ENCODE measurements at regions not wholly inside any gene's neighbourhood (a gene's known extent, or its start where the extent isn't known, plus 50 kb on each side); places are given as distances from the start of the nearest gene placed in this dataset.

DNA sequence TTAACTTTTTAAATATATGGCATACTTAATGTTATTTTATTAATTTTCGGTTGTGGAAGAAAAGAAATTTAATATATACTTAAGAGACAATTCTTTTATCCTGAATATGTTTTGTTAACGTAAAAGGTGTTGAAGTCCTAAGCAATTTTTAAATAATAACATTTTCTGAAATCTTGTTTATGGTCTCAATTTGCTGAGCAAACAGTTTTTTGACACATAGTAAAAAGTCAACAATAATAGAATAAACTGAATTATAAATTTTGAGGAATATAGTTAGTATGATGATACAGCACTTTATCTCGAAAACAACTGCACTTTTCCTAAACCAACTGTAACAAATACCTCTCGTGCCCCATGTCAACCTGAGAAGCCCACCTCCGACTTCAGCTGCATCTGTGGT, 229.8 kb upstream of the TARS1 start:
- no peak for DNase-seq (ENCODE audit: low spot score)

GRCh38 chr5:33212439-33212838, 228.3 kb upstream of the TARS1 start:
- DNase-seq (ENCODE audit: low spot score): no peak

GRCh38 chr5:33212900-33213299, 227.9 kb upstream of the TARS1 start:
- DNase-seq (ENCODE audit: low spot score): no peak

- peak; percentile 62 for DNase-seq (ENCODE audit: low spot score)
Measured at GRCh38 chr5:33223563-33224284, 217.0 kb upstream of the TARS1 start.

- no peak for DNase-seq (ENCODE audit: low spot score)
Measured at GRCh38 chr5:33224285-33224961, 216.3 kb upstream of the TARS1 start.

- no peak for DNase-seq (ENCODE audit: low spot score)
Measured at GRCh38 chr5:33227247-33227646, 213.5 kb upstream of the TARS1 start.

- DNase-seq (ENCODE audit: low spot score): no peak
Measured at GRCh38 chr5:33227746-33228145, 213.0 kb upstream of the TARS1 start.

DNA sequence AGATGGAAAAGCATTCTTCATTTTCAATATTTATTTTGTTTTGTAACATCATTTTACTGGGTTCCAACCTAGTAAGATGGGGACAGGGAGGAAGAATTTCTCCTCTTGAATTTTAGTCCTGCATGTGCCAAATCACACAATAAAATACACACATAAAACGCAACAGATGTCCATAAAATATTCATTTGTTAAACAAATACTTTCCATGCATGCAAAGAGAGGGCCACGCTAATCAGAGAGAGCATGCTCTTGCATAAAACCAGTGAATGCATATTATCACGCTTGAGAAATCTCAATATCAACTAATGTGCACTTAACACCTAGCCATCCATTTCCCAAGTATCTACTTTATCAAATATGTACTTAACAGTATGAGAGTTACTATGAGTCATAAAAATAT, 212.6 kb upstream of the TARS1 start:
- DNase-seq (ENCODE audit: low spot score): no peak

GRCh38 chr5:33229216-33229615, 211.5 kb upstream of the TARS1 start:
- DNase-seq (ENCODE audit: low spot score): no peak

DNA sequence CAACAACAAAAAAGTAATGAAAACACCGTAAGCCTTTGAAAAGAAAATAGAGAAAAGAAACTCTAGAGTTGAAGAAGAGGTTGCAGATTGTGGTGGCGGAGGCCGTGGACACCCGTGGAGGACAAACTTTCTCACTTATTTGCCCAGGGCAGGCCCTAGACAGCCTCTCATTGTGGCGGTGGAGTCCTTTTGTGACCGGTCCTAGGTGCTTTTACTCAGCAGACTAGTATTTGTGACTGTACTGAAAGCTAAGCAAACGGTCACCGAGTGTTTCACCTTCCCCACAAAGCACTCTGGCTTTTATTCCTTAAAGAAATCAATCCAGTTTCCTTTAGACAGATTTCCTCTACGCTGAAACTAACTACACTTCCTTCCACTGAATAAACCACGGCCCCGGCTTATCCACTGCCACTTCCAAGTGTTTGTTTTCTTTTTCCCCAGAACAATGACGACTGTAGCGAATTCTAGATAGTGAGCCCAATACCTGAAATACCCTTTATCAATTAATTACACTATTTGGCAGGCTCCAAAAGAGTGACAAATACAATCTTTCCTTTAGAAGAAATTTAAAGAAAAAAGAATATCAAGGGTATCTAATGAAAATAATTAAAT, 210.2 kb upstream of the TARS1 start:
- no peak for DNase-seq (ENCODE audit: low spot score)

GRCh38 chr5:33231214-33231710, 209.5 kb upstream of the TARS1 start:
- peak; percentile 27 for DNase-seq (ENCODE audit: low spot score)

- peak; percentile 56 for DNase-seq (ENCODE audit: low spot score)
Measured at GRCh38 chr5:33231935-33232334, 208.8 kb upstream of the TARS1 start.

DNA sequence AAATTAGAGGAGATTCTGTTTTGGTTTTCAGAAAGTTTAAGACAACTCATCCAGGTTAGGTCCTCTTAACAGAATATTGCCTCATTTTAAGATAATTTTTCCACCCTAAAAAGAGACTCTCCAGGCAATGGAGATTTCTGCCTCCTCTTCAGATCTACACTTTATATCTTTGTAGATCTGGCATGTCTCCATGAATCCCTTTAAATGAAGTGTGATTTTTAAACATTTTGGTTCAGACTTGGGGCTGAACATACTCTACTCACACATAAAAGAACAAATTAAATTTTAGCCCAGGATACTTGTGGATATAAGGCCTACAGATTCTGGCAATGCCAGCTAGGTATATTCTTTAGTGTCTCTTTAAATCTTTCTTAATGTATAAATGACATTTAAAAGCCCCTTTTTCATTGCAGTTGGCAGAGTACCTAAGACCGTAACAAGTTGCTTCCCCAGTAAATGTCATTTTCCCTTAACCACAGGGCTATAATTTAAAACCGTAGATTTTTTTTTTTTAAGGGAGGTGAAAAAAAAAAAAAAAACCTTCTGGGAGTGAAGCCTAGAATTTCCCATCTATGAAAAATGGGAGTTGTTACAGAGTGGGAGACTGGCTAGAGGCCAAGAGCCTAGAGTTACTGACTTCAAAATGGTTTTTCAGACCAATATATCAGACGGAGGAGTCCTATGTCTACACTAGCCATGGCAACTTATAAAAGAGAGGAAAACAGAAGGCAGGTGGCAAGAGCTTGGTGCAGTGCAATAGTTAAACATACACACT, 207.8 kb upstream of the TARS1 start:
- no peak for DNase-seq (ENCODE audit: low spot score)

GRCh38 chr5:33235304-33235703, 205.5 kb upstream of the TARS1 start:
- DNase-seq (ENCODE audit: low spot score): no peak

GRCh38 chr5:33235824-33236223, 204.9 kb upstream of the TARS1 start:
- no peak for DNase-seq (ENCODE audit: low spot score)

GRCh38 chr5:33237471-33237870, 203.3 kb upstream of the TARS1 start:
- DNase-seq (ENCODE audit: low spot score): no peak

GRCh38 chr5:33238826-33239695, 201.7 kb upstream of the TARS1 start:
- DNase-seq (ENCODE audit: low spot score): no peak

DNA sequence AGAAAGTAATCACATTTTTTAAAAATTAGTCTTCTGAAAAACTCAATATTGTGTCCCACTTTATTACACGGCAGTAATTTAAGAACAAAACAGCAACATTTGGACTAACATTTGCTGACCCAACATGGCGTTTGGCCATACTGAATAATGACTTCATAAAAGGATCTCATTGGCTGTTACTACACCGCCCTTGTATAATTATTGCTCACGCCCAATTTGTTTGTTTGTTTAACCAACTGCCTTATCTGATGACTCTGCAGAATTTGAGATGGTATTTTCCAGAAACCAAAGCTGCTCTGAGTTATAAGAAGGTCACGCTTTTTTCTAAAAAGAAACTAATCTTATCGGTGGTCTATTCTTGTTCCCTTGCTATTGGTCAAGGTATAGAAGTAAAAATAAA, 200.2 kb upstream of the TARS1 start:
- no peak for DNase-seq (ENCODE audit: low spot score)

DNA sequence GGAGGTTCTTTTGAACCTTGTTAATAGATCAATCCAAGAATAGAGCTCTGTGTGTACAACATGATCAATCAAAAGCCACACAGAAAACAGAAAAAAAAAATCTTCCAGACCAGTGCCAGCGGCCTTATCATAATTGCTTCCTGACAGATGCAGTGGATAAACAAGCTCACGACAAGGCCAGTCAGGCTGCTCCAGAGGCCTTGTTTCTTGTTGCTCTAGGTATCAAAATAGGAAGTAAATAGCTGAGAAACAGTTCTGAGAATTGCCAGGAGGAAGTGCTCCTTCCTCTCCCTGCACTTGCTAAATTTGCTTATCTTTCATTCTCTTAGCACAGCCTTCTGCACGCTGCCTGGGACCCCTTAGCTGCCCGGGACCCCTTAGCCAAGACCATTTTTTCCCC, 199.0 kb upstream of the TARS1 start:
- no peak for DNase-seq (ENCODE audit: low spot score)

- DNase-seq (ENCODE audit: low spot score): no peak
Measured at GRCh38 chr5:33242277-33242676, 198.5 kb upstream of the TARS1 start.

DNA sequence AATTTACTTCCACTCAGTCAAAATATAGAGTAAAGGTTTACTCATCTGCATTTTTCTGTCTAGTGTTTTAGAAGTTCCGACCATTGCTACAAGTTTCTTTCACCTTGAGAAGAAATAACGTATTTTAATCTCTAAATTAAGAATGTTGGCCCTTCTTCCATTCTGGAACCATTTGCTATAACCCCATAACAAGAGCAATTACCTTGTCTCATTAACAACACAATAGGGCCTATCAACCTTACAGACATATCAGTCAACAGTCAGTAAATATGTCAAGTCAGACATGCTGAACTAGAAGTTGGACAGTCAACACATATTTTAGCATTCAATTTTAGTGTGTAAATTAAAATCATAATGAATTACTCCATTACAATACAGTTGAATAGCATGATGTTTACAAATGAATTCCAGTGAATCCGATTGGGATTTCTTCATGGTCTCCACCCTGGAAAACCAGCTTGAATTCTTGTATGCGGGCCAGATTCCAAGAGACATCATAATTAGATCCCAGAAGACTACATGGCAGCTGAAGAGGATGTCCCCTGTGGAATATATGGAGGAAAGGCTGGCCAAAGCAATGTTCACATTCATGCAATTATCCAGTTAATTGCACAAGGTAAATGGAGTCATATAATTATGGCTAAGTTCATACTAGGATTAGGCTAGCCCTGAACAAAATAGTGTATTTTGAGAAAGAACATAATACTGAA, 196.2 kb upstream of the TARS1 start:
- peak; percentile 10 for DNase-seq (ENCODE audit: low spot score)
